ENCODE measurements at regions not wholly inside any gene's neighbourhood (a gene's known extent, or its start where the extent isn't known, plus 50 kb on each side); places are given as distances from the start of the nearest gene placed in this dataset.
A peak's percentile ranks its signal among the peaks of the same experiment; 100 is the strongest.

- Histone ChIP-seq H3K9ac (ENCODE audit: insufficient read depth, low read length, poor library complexity, severe bottlenecking) (no peak overlapping the region), H3K36me3 (replicated peaks in 1 of 2; ENCODE audit: control insufficient read depth in 1 of 2, insufficient read depth in 2 of 2, low read length in 2 of 2) (no peaks in the 10 kb centered on the region), H2AFZ (ENCODE audit: insufficient read depth, low read depth, low read length, poor library complexity, severe bottlenecking) (no peak overlapping the region), H3K4me3 (replicated peaks in 1 of 3; ENCODE audit: low read depth in 2 of 3, low read length in 3 of 3) (no peak overlapping the region), H3K4me2 (replicated peaks; ENCODE audit: extremely low read depth, low read length, poor library complexity, severe bottlenecking) (no peak overlapping the region), H3K79me2 (ENCODE audit: insufficient read depth, low read length) (no peaks in the 10 kb centered on the region), H3K27ac (ENCODE audit: low read depth in 1 of 2, low read length in 2 of 2) (no peak overlapping the region), H3K9me3 (replicated peaks in 1 of 2; ENCODE audit: control insufficient read depth in 1 of 2, insufficient read depth in 1 of 2, low read length in 2 of 2) (no peaks in the 10 kb centered on the region), H3K27me3 (ENCODE audit: control insufficient read depth in 2 of 2, insufficient read depth in 2 of 2, low read length in 2 of 2) (no peaks in the 10 kb centered on the region), H3K4me1 (ENCODE audit: control insufficient read depth in 1 of 2, insufficient read depth in 2 of 2, low read length in 2 of 2) (no peaks in the 10 kb centered on the region), H4K20me1 (ENCODE audit: insufficient read depth, low read length) (no peaks in the 10 kb centered on the region)
- Mint-ChIP-seq H3K27me3 (ENCODE audit: low read depth in 3 of 3) (no peaks in the 10 kb centered on the region), H3K4me1 (peaks cover 4% of the 10 kb centered on the region), H3K36me3 (no peaks in the 10 kb centered on the region), H3K9me3 (no peaks in the 10 kb centered on the region), H3K4me3 (peak overlapping the region in 1 of 2 donors; percentile 0), H3K27ac (no peak overlapping the region)
- 0% methylated on average over 1 of the region's 5 CpGs for WGBS (ENCODE audit: insufficient coverage)
- DNase-seq = no peak
- intact Hi-C loops (cut with micrococcal nuclease) = no loop called here
- TF ChIP-seq CTCF (IDR thresholded peaks at IDR 0.05) = no peak
Observed at GRCh38 chr3:102092617-102093466, 243.5 kb downstream of the NFKBIZ start.

GRCh38 chr3:102094506-102094905 lies 245.2 kb downstream of the NFKBIZ start:
- H3K79me2 ChIP-seq (ENCODE audit: insufficient read depth, low read length) = no peaks in the 10 kb centered on the region
- no peaks in the 10 kb centered on the region for H4K20me1 ChIP-seq (ENCODE audit: insufficient read depth, low read length)
- H3K27ac ChIP-seq (ENCODE audit: low read depth in 1 of 2, low read length in 2 of 2) = no peak overlapping the region
- H3K9ac ChIP-seq (ENCODE audit: insufficient read depth, low read length, poor library complexity, severe bottlenecking) = no peak overlapping the region
- H3K9me3 ChIP-seq (replicated peaks in 1 of 2; ENCODE audit: control insufficient read depth in 1 of 2, insufficient read depth in 1 of 2, low read length in 2 of 2) = no peaks in the 10 kb centered on the region
- no peak for DNase-seq
- Mint-ChIP-seq H3K27ac (no peak overlapping the region), H3K27me3 (ENCODE audit: low read depth in 3 of 3) (no peaks in the 10 kb centered on the region), H3K9me3 (no peaks in the 10 kb centered on the region), H3K4me1 (peaks cover 4% of the 10 kb centered on the region), H3K36me3 (no peaks in the 10 kb centered on the region), H3K4me3 (no peak overlapping the region)
- H2AFZ ChIP-seq (ENCODE audit: insufficient read depth, low read depth, low read length, poor library complexity, severe bottlenecking) = no peak overlapping the region
- H3K4me2 ChIP-seq (replicated peaks; ENCODE audit: extremely low read depth, low read length, poor library complexity, severe bottlenecking) = no peak overlapping the region
- intact Hi-C loops (cut with micrococcal nuclease) = no loop called here
- H3K36me3 ChIP-seq (replicated peaks in 1 of 2; ENCODE audit: control insufficient read depth in 1 of 2, insufficient read depth in 2 of 2, low read length in 2 of 2) = no peaks in the 10 kb centered on the region
- H3K4me1 ChIP-seq (ENCODE audit: control insufficient read depth in 1 of 2, insufficient read depth in 2 of 2, low read length in 2 of 2) = no peaks in the 10 kb centered on the region
- no peaks in the 10 kb centered on the region for H3K27me3 ChIP-seq (ENCODE audit: control insufficient read depth in 2 of 2, insufficient read depth in 2 of 2, low read length in 2 of 2)
- H3K4me3 ChIP-seq (replicated peaks in 1 of 3; ENCODE audit: low read depth in 2 of 3, low read length in 3 of 3) = no peak overlapping the region
- TF ChIP-seq CTCF (IDR thresholded peaks at IDR 0.05) = no peak
